NAMALWA (cell line): ENCODE measurements at regions not wholly inside any gene's neighbourhood (a gene's known extent, or its start where the extent isn't known, plus 50 kb on each side); places are given as distances from the start of the nearest gene placed in this dataset.

ENCODE experiments used
- DNase-seq: peaks from one replicate; pipeline ENCODE4 v3.0.0-alpha.2; 2015; ENCODE audit warnings: low spot score

DNA sequence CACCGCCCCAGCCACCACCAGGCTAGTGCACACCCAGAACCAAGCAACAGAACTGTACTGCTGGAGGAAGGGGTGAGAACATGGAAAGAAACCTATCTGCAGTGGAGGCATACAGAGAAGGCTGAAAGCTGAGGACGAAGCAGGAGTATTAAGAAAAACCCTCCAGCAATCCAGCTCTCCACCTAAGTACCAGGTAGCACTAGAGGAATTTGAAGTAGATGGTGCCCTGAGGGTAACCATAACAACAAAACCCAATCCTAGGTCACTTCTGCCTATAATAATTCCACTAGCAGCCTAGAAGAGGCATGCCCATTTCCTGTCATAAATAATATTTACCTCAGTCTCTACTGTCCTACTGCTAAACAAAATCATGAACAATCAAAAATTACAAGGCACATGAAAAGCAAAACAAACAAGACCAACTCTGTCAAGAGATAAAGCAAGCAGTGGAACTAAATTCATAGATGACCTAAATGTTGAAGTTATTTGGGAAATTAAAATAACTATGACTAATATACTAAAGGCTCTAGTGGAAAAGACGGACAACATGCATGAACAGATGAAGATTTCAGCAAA, 51.1 kb downstream of the HYCC1 start:
- no peak for DNase-seq

DNA sequence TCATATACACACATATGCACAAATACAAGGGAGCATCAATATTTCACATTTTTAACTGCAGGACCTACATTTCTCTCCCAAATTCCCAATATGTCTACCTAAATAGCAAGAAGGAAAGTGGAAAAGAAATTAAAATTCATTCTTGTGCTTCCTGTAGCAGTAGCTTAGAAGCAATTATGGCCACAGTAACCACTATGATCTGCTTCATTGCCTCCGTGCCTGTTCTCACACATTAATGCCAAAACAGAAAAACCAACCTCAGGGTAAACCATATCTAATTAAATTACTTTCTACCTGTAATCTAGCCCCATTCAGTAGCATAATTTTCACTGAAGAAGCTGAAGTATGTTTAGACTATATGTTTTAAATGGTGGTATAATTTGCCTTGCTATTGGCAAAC, 55.2 kb downstream of the HYCC1 start:
- DNase-seq = no peak

DNA sequence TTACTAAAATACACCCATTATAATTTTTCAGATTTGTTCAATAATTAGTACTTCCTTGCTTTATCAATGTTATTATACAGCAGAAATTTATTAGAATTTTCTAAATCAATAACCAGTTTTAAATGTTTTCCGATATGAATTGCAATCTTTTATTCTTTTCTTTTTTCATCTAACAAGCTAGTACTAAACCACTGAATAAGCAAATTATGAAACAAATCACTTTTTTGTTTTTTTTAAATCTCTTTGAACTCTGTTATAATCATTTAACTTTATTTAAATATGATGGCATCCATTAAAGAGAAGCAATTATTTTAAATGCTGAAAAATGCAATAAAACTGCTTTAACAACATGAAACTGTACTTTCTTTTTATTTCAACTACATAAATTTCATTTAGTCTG, 59.7 kb downstream of the HYCC1 start:
- DNase-seq = no peak

DNA sequence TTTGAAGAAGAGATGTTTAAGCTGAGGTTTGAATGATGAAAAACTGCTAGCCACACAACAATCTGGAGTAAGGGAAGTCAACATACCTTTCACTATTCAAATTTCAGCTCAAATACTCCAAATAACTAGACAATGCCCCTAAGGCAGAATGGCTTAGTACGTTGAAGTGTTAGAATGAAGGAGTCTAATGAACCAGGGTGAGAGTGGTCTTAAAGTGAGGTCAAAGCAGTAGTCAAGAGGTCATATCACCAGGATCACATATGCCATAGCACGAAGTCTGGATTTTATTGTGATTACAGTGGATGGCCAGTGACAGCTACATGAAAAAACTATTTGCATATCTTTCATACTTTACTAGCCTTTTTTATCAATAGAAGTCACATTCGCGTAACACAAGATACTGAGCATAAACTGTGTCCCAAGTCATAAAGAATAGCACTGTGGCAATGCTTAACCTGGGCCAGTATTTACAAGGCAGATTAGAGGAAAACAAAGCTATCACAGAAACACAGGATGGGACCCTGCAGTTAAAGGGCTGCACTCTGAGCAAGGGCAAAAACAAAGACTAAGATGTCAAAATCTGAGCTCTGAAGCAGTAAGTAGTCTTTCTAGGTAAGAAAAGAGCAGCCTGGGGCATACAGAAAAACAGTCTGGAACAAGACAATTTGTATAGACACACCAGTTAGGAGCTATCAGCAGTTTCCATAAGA, 61.5 kb downstream of the HYCC1 start:
- no peak for DNase-seq

DNA sequence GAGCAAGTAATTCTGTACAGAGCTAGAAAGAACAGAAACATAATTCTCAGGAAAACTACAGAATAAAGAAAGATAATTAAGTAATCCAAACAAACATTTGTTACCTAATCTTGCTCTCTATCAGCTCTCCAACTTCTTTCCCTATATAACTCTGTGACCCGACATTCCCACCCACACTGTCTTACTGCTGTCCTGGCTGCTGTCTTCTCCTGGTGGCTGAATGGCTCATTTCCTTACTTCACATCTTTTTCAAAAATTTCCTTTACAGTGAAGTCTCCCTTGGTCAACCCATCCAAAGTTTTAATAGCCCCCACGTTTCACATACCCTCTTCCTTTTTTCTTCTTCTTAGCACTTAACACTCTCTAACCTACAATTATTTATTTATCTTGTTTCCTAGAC, 64.0 kb downstream of the HYCC1 start:
- no peak for DNase-seq

DNA sequence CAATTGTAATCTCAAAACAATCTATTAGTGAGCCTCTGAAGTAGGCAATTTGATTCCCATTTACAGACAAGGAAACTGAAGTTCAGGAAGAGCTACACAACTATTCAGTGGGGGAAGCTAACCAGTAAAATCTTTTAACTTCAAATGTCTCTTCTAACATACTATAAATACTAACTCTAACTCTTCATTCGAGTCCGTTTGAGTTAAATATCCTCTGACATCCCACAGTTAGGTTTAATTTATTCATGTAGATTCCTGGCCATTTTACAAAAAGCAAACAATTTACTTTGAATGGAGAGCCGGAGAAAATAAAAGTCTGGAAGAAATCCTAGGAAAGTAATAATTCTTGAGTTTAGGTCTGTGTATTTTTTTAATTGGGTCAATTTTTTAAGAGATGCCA, 64.7 kb downstream of the HYCC1 start:
- DNase-seq = no peak

DNA sequence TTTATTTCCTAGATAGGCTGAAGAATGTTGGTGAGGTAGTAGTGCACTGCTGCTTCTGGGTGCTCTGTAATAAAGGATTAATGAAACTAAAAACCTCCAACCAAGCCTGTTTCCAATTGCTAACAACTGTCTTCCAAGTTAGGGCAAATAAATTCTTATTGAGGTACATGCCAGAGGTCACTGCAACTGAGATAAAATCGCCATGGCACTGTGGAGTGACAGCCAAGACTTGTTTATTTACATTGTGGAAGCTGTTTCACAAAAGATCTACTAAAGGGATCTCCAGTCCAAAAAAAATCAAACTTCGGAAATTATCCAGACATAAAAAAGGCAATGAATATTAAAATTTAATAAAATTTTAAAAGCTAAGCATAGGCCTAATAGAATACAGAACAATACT, 65.2 kb downstream of the HYCC1 start:
- no peak for DNase-seq

DNA sequence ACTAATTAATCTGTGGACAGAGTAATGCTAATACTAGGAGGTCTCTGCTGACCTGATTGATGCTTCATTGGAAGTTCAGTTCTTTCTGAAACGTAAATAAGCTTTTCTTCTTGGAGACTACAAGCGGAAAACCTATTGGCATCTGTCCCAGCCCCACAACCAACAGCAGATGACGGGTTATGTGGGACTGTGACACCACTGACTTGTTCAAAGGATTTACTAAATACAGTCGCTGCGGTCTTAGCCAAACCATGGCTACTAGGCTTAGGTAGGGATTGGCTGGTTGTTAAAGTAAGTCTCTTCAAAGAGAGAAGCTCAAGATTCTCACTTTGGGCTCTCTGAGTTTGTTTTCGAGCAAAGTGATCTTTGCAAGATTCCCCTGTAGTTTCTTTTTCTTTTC, 68.3 kb downstream of the HYCC1 start:
- no peak for DNase-seq

DNA sequence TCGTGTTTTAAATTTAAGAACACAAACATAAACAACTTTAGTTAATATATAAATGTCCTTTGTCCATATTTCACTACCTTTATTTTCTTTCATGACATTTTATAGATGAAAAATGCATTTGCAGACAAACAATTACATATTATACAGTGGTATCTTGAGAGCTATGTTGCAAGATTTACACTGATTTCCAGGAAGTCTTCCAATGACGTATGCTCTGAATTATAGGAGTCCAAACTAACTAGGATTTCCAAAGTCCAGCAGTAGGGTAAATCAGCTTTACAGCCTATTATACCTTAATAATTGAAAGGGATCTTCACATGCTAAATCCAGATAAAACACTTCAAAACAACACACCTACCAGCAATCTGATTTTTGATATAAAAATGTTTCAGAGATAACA, 69.4 kb downstream of the HYCC1 start:
- DNase-seq = no peak

DNA sequence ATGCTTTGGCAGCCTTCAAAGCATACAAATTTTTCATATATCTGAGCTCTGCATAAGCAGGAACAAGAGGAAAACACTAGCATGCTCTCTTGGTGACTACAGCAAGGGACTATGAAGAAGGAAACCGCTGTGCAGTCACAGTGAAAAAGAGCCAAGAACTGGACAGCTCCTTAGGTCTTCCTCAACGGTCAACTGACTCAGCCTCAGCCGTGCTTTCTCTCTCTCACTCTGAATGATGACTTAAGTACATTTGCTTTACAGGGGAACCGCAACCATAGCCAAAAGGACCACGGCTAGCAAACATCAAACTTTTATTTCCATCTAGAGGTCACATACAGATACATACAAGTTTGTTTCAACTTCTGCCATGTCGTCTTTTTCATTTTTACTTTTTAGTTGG, 69.9 kb downstream of the HYCC1 start:
- no peak for DNase-seq

DNA sequence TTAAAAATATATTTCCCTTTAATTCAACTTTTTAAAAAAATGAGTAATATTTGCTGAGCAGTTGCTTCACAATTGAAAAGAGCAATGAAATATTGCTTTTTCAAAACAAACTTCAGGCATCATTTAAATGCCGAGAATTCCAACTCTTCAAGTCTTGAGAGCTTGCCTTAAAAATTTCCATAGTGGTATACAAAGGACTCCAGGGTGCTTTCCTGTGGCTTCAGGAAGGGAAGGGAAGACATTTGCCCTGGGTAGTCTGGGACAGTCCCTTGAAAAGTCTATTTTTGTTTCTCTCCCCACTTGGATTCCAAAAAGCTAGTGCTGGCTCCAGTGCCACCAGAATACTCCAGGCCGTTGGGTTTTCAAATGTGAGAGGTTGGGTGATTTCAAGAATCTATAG, 71.7 kb downstream of the HYCC1 start:
- no peak for DNase-seq

DNA sequence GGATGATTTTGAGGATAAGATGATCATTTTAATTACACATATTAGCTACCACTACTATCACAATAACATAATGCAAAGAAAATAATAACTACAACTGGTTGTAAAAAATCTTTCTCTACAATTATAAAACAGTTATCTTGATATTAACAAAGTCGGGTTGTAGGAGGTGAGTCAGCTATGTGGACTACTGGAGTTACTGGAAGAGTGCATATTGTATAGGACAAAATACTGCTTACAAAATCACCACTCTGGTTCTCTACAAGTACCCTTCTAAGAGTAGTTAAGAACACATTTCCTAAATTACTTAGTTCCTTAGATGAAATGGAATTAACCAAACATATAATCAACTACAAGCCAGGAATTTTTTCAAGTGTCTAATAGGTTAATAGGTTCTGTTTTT, 74.1 kb downstream of the HYCC1 start:
- DNase-seq = no peak

DNA sequence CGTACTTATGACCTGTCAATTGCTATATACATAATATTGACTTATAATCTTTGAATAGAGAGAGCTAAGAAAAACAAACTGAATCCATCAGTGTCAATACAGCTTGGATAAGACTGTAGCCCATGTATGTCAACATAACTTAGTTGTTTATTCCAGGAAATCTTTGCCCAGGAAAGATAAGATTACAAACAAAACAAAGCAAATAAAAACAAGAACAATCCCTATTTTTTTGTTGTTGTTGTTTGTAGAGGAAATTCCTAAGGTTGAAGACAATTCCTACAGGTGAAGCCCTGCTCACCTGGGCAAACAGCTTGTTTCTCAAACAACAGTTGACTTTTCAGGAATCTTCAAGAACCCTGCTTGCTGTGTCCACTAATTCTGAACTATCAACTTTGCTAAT, 76.0 kb downstream of the HYCC1 start:
- DNase-seq = no peak

DNA sequence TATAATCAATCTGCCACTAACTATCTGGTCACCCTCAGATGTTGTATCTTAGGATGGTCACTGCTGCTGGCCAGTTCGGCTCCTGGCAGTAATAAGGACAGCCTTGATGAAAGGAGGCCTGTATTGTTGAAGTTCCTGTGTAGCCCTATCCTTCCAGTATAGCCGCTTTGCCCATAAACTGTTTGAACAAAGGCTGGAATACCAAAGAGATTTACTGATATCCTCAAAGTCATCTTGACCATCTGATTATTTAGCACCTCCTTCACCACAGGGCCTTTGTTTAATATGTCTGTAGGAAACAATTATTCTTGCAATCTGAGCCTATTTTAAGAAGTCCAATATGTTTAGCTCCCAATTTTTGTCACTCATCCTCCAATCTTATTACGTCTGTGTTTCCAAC, 77.7 kb downstream of the HYCC1 start:
- no peak for DNase-seq

DNA sequence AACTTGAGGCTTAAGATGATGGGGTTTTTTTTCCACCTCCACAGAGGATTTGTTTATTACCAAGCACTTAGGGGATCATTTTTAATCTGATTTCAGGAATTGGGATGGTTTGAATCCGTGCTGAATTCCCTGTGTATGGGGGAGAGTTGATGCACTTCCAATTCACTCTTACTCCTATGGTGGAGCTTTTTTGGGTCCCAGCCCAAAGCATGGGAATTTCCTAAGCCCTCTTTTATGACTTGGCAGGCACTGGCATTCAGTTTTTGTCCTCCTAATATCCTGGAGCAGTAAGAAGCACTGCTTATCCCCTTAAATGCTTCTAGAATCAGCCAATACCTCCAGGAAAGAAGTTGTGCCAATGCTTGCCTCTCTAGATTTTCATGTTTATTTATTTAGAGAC, 78.7 kb downstream of the HYCC1 start:
- DNase-seq = no peak

DNA sequence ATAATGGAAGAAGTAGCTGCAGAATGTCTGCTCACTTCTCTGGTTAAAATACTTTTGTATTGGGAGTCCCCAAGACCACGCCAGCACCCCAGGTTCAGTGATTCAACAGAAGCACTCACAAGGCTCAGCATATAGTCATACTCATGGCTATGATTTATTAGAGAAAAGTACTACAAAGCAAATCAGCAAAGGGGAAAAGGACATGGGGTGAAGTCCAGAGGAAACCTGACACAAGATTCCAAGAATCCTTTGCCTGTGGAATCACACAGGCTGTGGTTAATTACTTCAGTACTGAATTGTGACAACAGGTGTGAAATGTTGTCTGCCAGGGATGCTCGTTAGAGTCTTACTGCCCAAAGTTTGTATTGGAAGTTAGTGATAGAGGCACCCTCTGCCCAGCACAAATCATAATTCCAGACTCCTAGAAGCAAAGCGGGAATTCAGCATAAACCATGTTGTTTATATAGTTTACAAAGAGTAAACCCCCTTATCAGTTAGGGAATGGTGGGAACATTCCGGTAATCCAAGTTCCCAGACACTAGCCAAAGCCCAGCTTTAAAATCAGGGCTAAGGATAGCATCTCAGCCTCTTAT, 79.4 kb downstream of the HYCC1 start:
- no peak for DNase-seq

DNA sequence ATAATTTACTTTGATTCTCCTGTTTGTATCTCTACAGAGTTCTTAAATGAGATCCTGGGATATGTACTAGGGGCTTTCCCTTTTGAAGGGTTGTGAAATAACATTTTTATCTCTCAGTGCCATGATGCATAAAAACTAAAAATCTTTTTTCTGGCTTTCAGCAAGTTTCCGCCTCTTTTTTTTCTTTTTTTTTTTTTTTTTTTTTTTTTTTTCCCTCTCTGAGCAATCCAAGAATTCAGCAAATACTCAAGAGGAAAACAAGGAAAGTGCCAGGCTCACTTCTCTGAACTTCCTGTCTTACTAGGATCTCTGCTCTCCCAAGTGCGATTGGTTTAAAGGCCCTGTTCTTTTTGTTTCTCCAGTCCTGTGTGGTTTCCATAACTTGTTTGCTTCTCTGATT, 79.9 kb downstream of the HYCC1 start:
- no peak for DNase-seq

DNA sequence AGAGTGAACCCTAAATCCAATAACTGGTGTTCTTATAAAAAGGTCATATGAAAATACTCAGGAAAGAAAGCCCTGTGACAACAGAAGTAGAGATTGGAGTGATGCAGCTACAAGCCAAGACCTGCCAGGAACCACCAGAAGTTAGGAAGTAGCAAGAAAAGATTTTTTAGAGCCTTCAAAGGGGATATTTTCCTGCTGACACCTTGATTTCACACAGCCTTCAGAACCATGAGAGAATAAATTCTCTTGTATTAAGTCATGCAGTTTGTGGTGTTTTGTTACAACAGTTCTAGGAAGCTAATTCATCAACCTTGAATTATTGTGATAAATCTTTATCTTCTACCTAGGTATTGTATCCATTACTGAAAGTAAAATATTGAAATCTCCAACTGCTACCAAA, 81.0 kb downstream of the HYCC1 start:
- no peak for DNase-seq

DNA sequence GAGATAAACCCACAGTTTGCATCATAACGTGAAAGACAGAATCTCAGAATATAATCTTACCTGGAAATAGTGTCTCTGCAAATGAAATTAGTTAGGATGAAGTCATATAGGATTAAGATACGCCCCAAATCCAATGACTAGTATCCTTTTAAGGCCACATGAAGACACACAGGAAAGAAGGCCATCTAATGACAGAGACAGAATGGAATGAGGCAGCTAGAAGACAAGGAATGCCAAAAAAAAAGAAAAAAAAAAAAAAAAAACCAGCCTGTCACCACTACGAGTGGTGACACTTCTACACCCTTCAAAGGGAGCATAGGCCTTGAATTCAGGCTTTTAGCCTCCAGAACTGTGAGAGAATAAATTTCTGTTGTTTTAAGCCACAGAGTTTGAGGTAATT, 82.9 kb downstream of the HYCC1 start:
- no peak for DNase-seq

DNA sequence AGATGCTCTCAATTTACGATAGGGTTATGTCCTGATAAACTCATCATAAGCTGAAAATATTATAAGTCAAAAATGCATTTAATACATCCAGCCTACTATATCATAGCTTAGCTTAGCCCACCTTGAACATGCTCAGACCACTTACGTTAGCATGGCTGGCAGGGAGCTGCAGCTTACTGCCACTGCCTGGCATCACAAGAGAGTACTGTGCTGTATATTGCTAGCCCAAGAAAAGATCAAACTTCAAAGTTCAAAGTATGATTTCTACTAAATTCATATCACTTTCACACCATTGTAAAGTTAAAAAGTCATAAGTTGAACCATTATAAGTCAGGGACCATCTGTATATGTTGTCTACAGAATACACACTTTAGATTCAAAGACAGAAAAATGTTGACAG, 91.6 kb downstream of the HYCC1 start:
- DNase-seq = no peak

DNA sequence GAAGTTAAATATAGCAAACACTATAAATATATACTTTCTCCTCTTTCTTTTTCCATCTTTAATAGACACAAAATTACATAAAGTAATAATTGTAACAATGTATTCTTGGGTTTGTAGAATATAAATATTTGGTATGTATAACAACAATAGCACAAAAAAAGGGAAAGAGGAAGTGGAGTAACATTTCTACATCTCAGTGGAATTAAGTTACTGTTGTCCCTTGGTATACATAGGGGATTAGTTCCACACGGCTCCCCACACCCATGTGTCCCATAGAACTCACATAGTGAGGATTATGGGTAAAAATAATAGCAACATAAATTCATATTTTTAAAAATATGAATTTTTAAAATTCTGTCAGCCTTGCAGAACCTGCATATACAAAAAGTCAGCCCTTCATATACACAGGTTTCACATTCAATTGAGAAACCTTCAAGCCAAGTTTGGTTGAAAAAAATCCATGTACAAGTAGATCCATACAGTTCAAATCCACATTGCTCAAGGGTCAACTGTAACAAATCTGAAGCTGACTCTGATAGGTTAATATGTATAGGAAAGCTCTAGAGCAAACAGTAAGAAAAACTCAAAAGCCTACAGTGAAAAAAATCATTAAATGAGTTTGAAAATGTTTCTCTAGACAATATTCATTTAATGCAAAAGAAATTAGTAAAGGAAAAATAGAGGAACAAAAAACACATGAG, 92.4 kb downstream of the HYCC1 start:
- DNase-seq = no peak

DNA sequence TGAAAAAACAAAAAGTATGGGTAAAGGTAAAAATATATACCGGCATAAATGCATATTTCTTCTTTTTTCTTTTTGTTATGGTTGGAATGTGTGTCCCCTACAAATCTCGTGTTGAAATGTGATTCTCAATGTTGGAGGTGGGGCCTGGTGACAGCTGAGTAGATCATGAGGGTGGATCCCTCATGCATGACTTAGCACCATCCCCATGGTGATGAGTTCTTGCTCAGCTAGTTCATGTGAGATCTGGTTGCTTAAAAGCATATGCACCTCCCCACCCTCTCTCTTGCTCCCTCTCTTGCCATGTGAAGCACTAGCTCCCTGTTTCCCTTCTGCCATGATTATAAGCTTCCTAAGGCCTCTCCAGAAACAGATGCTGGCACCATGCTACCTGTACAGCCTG, 93.3 kb downstream of the HYCC1 start:
- peak; percentile 78 for DNase-seq

DNA sequence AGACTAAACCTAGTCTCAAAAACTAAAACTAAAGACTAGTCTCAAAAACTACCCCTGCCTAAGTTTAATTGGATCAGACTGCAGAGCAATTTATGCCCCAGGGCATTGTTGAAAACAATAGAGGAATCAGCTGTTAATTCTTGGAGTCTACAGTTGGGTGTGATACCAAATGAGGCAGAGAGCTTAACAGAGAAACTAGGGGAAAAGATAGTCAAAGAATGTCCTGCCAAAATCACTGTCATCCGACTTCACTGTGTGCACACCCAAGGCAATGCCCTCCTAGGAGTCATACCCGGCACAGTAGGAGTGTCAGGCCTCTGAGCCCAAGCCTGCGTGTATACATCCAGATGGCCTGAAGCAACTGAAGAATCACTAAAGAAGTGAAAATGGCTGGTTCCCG, 90.5 kb upstream of the TOMM7 start:
- DNase-seq = no peak
